ENCODE measurements at regions not wholly inside any gene's neighbourhood (a gene's known extent, or its start where the extent isn't known, plus 50 kb on each side); places are given as distances from the start of the nearest gene placed in this dataset.

DNA sequence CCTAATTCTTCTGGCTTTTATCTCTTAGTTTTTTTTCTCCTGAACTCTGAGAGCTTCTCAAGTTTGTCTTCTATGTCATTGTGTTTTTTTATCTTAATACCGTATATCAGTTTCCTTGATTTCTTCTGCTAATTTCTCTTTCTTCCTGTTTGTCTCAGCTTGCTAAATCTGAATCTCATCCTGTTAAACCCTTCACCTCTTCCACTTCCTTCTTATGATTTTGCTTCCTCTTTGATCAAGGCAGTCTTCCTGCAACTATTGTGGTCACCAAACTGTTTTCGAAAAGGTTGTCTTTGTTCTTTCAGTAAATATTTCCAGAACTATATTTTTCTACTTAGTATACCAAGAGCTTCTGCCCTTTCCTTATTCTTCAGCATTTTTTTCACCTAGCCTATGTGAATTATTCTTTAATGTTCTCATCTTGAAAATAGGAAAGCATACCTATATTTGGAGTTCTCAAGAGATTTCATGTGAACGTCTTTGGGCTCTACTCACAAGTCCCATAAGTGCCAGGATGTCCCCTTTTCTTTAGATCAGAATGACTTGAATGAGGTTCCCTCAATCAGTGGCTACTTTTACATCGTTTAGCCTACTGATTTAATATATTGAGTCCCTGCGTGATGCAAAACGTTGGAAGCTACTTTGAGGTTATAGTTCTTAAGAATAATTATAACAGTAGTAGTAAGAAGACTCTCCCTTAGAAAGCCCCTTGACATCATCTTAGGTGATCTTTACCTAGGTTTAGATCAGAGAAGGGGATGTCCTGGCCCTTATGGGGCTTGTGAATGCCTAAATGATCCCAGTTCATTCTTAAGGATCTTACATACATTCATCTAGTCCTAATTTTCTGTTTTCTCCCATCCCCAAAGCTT is 415.4 kb upstream of the AUTS2 start:
- Histone ChIP-seq H3K9ac (ENCODE audit: low read depth, low read length, poor library complexity, severe bottlenecking) (no peak overlapping the region), H3K36me3 (ENCODE audit: insufficient read depth, low read length) (no peaks in the 10 kb centered on the region), H3K4me3 (ENCODE audit: low read length, poor library complexity, severe bottlenecking) (no peak overlapping the region), H3K79me2 (ENCODE audit: insufficient read depth, low read length) (no peaks in the 10 kb centered on the region), H3K27me3 (ENCODE audit: insufficient read depth, low read length, poor library complexity, severe bottlenecking) (no peaks in the 10 kb centered on the region), H2AFZ (ENCODE audit: low read length) (no peak overlapping the region), H3F3A (ENCODE audit: low read depth) (no peaks in the 10 kb centered on the region), H3K9me2 (replicated peaks; ENCODE audit: low read depth, low read length) (no peaks in the 10 kb centered on the region), H3K4me1 (ENCODE audit: insufficient read depth, low read length, poor library complexity, severe bottlenecking) (no peaks in the 10 kb centered on the region), H3K9me3 (ENCODE audit: insufficient read depth, low read depth, low read length) (no peaks in the 10 kb centered on the region; the same call in 1 of the 2 replicates), H4K20me1 (ENCODE audit: insufficient read depth, low read length, poor library complexity, severe bottlenecking) (no peaks in the 10 kb centered on the region), H3K4me2 (ENCODE audit: low read depth, low read length, poor library complexity, severe bottlenecking) (no peak overlapping the region)
- TF ChIP-seq EZH2phosphoT487 (IDR thresholded peaks at IDR 0.05; ENCODE audit: borderline replicate concordance) = no peak
- no peak for TF ChIP-seq CTCF (conservative IDR thresholded peaks at IDR 0.05; ENCODE audit: low read length)

GRCh38 chr7:69184339-69184738 is 413.9 kb upstream of the AUTS2 start:
- no peaks in the 10 kb centered on the region for H3K4me1 ChIP-seq (ENCODE audit: insufficient read depth, low read length, poor library complexity, severe bottlenecking)
- H3K36me3 ChIP-seq (ENCODE audit: insufficient read depth, low read length) = no peaks in the 10 kb centered on the region
- H3K27me3 ChIP-seq (ENCODE audit: insufficient read depth, low read length, poor library complexity, severe bottlenecking) = no peaks in the 10 kb centered on the region
- no peak overlapping the region for H3K9ac ChIP-seq (ENCODE audit: low read depth, low read length, poor library complexity, severe bottlenecking)
- H3K4me3 ChIP-seq (ENCODE audit: low read length, poor library complexity, severe bottlenecking) = no peak overlapping the region
- H4K20me1 ChIP-seq (ENCODE audit: insufficient read depth, low read length, poor library complexity, severe bottlenecking) = no peaks in the 10 kb centered on the region
- H3K79me2 ChIP-seq (ENCODE audit: insufficient read depth, low read length) = no peaks in the 10 kb centered on the region
- TF ChIP-seq CTCF (conservative IDR thresholded peaks at IDR 0.05; ENCODE audit: low read length) (no peak), EZH2phosphoT487 (IDR thresholded peaks at IDR 0.05; ENCODE audit: borderline replicate concordance) (no peak)
- H3K9me3 ChIP-seq (ENCODE audit: insufficient read depth, low read depth, low read length) = no peaks in the 10 kb centered on the region; the same call in 1 of the 2 replicates
- H2AFZ ChIP-seq (ENCODE audit: low read length) = no peak overlapping the region
- no peaks in the 10 kb centered on the region for H3F3A ChIP-seq (ENCODE audit: low read depth)
- no peaks in the 10 kb centered on the region; the same call in 1 of the 2 replicates for H3K9me2 ChIP-seq (replicated peaks; ENCODE audit: low read depth, low read length)
- no peak overlapping the region for H3K4me2 ChIP-seq (ENCODE audit: low read depth, low read length, poor library complexity, severe bottlenecking)

GRCh38 chr7:69185170-69185569 is 413.1 kb upstream of the AUTS2 start:
- no peaks in the 10 kb centered on the region for H3K27me3 ChIP-seq (ENCODE audit: insufficient read depth, low read length, poor library complexity, severe bottlenecking)
- H2AFZ ChIP-seq (ENCODE audit: low read length) = no peak overlapping the region
- H3K36me3 ChIP-seq (ENCODE audit: insufficient read depth, low read length) = no peaks in the 10 kb centered on the region
- H3K9ac ChIP-seq (ENCODE audit: low read depth, low read length, poor library complexity, severe bottlenecking) = no peak overlapping the region
- H3F3A ChIP-seq (ENCODE audit: low read depth) = no peaks in the 10 kb centered on the region
- no peak overlapping the region for H3K4me2 ChIP-seq (ENCODE audit: low read depth, low read length, poor library complexity, severe bottlenecking)
- no peak for TF ChIP-seq EZH2phosphoT487 (IDR thresholded peaks at IDR 0.05; ENCODE audit: borderline replicate concordance)
- no peak for TF ChIP-seq CTCF (conservative IDR thresholded peaks at IDR 0.05; ENCODE audit: low read length)
- no peaks in the 10 kb centered on the region for H4K20me1 ChIP-seq (ENCODE audit: insufficient read depth, low read length, poor library complexity, severe bottlenecking)
- no peaks in the 10 kb centered on the region for H3K79me2 ChIP-seq (ENCODE audit: insufficient read depth, low read length)
- no peak overlapping the region for H3K4me3 ChIP-seq (ENCODE audit: low read length, poor library complexity, severe bottlenecking)
- H3K4me1 ChIP-seq (ENCODE audit: insufficient read depth, low read length, poor library complexity, severe bottlenecking) = no peaks in the 10 kb centered on the region
- H3K9me3 ChIP-seq (ENCODE audit: insufficient read depth, low read depth, low read length) = no peaks in the 10 kb centered on the region; the same call in 1 of the 2 replicates
- no peaks in the 10 kb centered on the region; the same call in 1 of the 2 replicates for H3K9me2 ChIP-seq (replicated peaks; ENCODE audit: low read depth, low read length)
